GM18498 (cell line): ENCODE measurements at regions not wholly inside any gene's neighbourhood (a gene's known extent, or its start where the extent isn't known, plus 50 kb on each side); places are given as distances from the start of the nearest gene placed in this dataset.
"Not testable (repeated sequence)": the region's sequence is repeated elsewhere in the genome, so short reads cannot be mapped to it uniquely, and the experiment has no call there.

Experiments used
- ATAC-seq: cut with Tn5 transposase; IDR thresholded peaks from one replicate; pipeline ENCODE4 v1.9.1; 2021; ENCODE audit warnings: mild to moderate bottlenecking, moderate library complexity; ENCODE audit not compliant: unreplicated experiment

DNA sequence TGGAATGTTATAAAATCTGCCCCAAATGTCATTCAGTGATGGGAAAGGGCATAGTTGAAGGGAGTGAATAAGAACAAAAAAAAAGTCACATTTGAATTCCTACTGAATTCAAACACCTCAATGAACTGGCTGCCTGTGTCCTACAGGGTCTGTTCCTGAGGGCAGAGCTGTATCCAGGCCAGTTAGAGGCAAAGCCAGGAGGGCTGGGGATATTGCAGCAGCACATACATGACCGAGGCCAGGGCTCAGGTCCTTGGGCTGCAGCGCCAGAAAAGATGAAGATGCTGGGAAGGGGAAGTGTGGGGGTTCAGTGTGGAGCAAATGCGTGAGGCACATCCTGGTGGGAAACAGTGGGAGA, 449.2 kb downstream of the SIPA1L2 start:
- ATAC-seq, result no peak

DNA sequence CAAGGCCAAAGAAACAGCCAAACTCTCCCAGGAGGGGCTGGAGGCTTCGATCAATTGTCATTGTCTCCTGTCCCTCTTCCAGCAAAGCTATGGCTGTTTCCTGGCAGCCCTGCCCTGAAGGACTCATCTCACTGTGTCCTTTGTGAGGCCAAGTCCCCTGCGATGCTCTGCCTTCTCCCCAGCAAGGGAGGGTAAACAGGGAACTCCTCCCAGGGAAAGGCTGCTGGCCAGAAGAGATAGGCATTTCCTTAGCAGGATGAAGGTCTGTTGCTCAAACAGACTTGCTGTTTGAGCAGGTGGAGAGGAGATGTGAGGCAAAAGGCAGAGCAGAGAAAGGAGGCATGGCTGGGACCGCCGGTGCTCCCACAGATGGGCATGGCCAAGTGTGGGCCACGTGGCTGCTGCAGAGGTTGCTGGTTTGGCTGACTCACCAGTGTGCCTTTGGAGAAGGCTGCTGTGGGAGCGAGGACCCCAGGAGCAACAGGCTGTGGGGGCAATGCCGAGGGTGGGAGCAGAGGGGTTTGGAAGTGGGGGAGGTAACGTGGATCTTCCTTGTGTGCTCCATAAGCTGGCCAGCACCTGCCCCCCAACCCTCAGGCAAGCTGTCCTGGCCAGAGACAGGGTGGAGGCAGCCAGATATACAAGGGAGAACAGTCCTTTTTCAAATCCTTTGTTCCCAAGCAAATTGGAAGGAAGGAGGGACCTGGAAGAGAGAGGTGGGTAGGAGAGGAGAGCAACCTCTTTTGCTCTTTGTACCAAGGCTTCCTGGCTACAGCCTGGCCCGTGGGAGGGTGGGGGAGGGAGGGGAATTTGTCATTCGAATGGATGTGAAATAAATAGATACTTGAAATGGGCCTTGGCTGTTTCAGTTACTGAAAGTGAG, 449.8 kb downstream of the SIPA1L2 start:
- ATAC-seq, result no peak

DNA sequence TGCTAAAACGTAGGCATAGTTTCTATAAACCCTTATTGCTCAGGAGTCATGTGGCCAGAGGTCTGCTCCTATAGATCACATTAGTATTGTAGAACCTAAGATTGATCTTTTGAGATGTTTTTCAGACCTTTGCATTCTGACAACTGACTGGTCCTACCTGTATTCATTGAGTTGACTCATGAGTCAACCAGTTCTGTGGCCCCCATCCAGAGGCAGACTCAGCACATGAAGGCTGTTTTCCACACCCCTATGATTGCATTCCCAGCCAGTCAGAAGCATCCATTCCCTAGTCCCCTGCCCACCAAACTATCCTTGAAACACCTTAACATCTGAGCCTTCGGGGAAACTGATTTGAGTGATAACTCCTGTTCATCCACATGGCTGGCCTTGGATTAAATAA, 451.7 kb downstream of the SIPA1L2 start:
- no peak for ATAC-seq

DNA sequence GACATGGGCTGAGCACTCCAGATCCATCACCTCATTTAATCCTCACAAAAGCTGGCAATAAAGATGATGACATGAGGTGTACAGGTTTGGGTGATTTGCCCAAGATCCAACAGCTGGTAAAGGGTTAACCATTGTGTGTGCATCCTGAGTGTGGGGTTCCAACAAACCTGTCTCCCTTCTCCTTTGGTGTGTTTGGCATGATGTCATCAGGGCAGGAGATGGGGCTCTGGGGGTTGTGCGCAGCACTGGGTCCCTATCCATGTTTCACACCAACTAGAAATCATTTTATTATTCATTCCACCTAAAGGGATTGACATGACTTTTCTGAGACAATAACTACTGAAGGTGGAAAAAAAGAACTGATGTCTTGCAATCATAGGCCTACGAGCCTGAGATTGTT, 452.5 kb downstream of the SIPA1L2 start:
- ATAC-seq, result no peak

DNA sequence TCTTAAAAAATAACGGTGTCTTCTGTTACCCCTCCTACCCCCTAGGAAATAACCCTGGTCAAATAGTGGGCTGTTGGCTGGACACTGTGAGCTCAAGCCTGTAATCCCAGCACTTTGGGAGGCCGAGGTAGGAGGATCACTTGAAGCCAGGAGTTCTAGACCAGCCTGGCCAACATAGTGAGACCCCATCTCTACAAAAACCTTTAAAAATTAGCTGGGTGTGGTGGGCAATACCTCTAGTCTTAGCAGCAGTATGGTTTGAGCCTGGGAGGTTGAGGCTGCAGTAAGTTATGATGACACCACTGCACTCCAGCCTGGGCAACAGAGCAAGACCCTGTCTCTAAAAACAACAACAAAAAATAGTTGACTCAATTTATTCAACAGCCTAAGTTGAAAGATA, 453.7 kb downstream of the SIPA1L2 start:
- no peak for ATAC-seq

DNA sequence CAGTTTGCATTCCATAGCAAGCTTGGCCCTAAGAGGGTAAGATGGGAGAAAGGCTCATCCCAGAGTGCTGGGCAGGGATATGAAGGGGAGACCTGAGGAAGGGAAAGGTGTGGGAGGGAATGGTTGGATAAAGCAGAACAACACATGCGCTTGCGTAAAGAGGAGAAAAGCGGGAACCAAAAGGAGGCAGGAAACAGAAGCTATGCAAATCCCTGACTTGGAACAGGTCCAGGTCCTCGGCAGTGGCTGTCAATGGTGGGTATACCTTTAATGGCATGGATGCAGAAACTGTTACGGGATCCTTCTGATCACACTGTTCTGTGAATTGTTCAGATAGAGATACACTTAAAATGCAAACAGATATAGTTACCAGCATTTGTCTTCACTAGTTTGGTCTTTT, 455.6 kb downstream of the SIPA1L2 start:
- no peak for ATAC-seq

DNA sequence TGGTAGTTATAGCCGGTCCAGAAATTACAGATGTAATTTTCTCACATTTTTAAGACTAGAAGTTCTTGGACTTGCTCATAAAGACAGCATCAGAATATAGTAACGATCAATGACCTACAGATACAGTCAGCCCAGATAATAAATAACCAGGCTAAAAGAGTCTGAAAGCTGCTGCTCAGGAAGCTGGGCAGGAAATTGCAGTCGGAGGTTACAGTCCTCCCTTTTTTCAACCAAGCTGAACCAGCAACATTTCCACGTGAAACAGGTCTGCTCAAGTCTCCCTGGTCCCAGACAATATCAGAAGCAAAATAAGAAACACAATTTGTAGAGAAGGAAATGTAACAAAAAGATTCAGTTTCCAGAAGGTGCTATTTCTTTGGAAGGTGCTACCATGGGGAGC, 457.4 kb downstream of the SIPA1L2 start:
- no peak for ATAC-seq

DNA sequence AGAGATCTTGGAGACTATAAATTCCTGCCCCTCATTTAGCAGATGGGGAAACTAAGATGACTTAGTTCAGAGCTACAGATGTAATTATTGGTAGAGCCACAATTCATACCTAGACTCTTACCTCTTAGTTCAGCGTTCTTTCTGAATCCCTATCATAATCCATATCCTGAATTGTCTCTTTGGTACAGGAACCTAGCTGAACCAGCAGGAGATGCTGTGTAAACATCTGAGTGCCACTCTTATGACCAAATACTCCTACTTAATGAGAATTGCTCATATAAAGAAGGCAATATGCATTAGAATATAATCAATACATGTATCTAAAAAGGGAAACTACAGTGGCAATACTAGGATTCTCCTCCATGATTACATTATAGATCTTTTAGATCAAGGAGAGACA, 459.0 kb downstream of the SIPA1L2 start:
- ATAC-seq, result no peak

DNA sequence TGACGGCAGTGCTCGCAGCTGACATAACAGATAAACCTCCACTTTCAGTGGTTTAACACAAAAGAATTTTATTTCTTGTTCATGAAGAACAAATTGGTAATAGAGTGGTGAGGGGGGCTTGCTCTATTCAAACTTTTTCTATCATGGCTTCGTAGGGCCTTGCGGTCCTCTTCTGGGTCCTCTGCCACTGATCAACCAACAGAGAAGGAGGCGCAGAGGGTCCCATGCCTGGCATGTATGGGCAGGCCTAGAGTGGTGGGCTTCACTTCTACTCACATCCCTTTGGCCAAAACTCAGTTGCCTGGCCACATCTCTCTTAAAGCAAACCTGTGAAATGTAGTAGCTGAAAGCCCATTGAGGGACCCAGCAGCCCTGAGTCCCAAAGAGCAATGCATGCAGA, 460.5 kb downstream of the SIPA1L2 start:
- ATAC-seq, result no peak

DNA sequence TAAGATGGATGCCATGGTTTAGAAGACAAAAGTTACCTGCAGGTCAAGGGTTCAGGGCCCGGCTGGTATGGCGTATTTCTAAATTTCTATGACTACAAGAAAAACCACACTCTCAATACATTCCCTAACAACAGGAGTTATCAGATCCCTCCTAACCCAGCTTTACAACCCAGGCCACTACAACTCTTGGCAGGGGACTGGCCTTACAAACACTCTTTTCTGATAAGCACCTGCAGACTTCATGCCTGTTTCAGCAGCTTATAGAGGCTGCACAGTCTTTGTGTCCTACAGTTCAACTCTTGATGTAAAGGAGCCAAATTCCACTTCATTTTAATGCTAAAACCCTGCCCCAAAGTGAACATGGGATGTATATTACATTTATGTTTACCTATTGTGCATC, 461.4 kb downstream of the SIPA1L2 start:
- ATAC-seq, result no peak

DNA sequence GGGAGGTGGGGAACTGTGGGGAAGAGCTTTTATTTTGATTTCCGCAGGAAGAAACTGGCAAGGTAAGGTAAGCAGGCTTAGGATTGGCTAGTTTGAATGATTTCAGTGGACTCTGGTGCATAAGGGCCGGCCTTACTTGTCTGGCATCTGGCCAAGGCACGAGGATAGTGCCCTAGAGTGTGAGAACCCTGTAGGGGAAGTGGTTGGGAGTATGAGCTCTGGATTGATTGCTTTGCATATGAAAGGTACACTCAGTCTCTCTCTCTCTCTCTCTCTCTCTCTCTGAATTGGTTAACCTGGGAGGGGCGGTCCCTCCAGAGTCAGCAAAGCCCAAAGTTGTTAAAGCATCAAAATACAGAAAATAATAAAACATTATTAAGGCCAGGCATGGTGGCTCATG, 463.0 kb downstream of the SIPA1L2 start:
- no peak for ATAC-seq

DNA sequence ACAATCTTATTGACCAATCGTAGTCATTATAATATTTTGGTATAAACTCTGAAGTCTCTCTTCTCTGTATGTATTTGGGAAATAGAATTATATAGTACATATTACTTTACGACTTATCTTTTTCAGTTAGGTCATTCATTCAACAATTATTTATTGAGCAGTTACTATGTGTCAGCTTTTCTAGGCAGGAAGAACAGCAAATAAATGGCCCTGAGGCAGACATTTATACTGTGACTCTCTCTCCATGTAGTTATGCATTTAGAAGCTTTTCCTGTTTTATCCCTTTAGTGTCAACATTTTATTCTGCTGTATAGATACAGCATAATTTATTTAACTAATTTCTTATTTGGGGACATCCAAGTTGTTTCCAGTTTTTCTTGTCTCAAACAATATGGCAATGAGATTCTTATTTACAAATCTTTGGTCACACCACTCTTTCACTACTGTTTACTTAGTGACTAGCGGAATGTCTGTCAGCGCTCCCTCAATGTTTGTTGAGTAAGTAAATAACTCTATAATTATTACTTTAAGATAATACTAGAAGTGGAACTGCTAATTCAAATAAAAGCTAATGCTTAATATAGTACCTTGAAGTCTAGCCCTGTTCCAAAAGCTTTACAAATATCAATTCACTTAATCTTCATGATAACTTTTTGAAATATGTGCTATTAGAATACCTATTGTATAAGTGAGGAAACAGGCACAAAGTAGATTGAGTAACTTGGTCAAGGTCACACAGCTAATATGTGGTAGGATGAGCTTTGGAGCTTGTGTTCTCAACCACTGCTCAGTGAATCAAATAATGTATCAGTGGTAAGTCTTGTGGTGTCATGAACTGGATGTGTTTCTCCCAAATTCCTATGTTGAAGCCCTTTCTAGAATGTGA, 465.6 kb downstream of the SIPA1L2 start:
- no peak for ATAC-seq

DNA sequence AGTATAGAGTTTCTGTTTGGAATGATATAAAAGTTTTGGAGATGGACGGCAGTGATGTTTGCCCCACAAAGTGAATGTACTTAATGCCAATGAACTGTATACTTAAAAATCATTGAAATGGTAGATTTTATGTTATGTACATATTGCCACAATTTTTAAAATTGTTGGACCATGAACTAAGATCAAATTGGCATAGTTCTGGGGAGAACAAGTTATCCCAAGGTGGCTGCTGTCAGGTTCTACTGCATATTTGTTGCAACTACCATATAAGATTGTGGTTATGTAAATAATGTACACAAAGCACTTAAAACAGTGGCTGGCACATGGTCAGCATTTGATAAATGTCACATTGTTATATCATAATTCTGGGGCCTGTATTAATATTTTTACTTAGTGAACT, 466.4 kb downstream of the SIPA1L2 start:
- no peak for ATAC-seq

DNA sequence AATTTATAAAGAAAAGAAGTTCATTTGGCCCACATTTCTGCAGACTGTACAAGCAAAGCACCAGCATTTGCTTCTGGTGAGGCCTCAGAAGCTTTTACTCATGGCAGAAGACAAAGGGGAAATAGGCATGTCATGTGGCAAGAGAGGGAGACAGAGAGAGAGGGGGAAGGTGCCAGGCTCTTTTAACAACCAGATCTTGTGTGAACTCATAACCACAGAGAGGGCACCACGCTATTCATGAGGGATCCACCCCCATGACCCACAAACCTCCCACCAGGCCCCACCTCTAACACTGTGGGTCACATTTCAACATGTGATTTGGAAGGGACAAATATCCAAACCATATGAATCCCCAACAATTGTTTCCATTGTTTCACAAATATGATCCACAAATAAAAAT, 467.9 kb downstream of the SIPA1L2 start:
- no peak for ATAC-seq

DNA sequence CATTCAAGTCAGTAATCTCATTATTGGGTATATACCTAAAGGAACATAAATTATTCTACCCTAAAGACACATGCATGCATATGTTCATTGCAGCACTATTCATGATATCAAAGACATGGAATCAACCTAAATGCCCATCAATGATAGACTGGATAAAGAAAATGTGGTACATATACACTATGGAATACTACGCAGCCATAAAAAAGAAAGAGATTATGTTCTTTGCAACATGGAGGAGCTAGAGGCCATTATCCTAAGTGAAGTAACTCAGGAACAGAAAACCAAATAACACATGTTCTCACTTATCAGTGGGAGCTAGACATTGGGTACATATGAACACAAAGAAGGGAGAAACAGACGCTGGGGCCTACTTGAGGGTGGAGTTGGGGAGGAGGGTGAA, 471.4 kb downstream of the SIPA1L2 start:
- not testable (repeated sequence) for ATAC-seq

DNA sequence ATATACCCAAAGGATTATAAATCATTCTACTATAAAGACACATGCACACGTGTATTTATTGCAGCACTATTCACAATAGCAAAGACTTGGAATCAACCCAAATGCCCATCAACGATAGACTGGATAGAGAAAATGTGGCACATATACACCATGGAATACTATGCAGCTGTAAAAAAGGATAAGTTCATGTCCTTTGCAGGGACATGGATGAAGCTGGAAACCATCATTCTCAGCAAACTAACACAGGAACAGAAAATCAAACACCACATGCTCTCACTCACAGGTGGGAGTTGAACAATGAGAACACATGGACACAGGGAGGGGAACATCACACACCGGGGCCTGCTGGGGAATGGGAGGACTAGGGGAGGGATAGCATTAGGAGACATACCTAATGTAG, 473.9 kb downstream of the SIPA1L2 start:
- ATAC-seq, result not testable (repeated sequence)

DNA sequence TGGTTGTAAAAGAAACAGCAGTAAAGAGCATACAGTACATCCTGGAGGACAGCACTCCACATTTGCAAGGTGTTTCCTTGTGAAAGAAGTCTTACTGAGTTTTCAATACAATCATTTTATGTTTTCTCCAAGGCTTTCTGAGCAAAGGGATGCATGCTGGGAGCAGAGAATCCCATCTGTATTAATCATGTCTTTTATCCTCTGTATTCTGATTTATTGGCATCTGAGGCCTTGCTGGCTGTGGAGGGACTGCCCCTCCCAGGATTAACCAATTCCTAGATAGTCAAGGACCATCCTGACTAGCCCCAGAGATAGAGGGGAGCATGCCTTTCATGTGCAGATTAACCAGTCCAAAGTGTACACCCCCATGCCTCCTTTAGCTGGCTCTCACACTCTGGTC, 476.3 kb downstream of the SIPA1L2 start:
- no peak for ATAC-seq

DNA sequence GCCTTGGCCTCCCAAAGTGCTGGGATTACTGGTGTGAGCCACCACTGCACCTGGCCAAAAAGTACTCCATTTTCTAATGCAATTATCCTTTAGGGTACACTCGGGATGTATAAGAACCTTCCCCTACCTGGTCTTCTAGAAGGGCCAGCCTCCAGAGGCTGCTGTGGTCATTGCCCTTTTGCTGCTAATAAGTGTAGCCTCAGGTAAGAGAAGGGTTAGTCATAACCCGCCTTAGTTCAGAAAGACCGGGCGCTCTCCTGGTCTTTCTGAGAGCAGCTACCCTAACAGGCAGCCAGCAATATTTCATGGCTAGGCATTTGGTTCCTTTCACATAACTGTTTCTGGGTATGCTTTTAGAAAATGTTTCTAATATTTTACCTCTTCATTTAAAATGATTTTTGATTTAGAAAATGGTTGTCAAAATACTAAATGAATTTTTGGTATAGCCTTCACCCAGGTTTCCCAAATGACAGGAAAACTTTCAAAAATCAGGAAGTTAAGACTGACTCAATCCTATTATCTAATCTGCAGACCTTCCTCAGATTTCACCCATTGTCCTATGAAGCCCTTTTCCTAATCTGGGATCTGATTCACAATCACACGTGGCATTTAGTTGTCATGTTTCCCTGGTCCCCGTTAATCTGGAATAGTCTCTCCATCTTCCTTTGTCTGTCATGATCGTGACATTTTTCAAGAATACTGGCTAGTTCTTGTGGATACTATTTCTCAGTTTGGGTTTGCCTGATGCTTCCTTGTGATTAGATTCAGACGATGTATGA, 479.0 kb downstream of the SIPA1L2 start:
- no peak for ATAC-seq

DNA sequence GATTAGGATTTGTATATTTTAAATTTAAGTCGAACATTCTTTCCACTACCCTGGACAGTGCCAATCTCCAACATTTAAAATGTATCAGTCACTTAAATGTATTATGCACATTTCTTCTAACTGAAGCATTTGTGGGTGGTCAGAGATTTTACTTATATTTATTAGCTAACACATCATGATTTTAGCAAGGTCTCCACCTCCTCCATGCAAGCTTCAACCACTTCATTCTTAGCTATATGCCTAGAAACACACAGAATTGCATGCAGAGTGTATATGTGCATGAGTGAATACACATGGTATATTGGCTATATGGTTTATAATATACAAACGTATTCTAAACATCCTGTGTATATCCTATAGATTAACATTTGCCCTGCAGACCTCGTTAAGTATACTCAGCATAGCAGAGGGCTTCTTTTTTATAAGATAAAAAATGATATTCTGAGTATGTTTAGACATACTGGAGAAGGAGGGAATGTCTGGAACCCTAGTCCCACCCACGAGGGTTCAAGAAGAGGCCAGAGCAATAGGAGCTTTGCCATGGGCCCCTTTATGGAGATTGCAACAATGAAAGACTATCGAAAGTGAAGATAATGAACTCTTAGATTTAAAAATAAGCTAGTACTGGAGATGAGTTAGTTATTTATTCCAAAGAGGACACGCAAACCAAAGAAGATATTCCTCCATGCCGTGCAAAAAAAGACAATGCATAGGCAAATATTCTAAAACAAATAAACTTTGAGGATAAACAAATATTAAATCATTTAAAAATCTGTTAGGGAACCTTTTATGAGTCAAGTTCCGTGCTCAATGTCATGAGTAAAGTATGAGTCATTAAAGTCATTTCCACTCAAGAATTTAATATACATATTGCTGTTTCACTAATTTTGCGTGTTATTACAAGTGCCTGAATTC, 480.4 kb downstream of the SIPA1L2 start:
- no peak for ATAC-seq

DNA sequence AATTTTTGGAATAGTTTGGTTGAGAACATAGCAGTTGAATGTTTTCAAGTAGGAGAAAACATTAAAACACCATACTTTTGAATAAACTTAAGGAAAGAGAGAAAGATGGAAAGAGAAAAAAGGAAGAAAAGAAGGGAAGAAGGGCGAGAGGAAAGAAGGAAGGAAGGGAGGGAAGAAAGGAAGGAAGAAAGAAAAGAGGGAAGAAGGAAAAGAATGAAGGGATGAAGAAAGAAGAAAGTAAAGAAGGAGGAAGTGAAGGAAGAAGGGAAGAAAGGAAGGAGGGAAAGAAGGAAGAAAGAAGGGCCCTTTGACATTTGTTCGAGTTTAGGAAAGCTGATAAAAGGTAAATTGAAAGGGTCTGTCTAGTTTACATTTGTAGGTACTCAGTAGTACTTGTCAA, 482.7 kb downstream of the SIPA1L2 start:
- ATAC-seq, result no peak
